Muscle of arm (tissue), 1 donor: ENCODE measurements at regions not wholly inside any gene's neighbourhood (a gene's known extent, or its start where the extent isn't known, plus 50 kb on each side); places are given as distances from the start of the nearest gene placed in this dataset.

Experiments used
- DNase-seq: peaks from one replicate; pipeline ENCODE4 v3.0.0-alpha.2; 2013

GRCh38 chr13:106681536-106681935 is 113.6 kb upstream of the ARGLU1 start:
- no peak for DNase-seq

GRCh38 chr13:106680796-106681472 is 113.0 kb upstream of the ARGLU1 start:
- DNase-seq = no peak

- no peak for DNase-seq
Measured at GRCh38 chr13:106678646-106679418, 110.9 kb upstream of the ARGLU1 start.

DNA sequence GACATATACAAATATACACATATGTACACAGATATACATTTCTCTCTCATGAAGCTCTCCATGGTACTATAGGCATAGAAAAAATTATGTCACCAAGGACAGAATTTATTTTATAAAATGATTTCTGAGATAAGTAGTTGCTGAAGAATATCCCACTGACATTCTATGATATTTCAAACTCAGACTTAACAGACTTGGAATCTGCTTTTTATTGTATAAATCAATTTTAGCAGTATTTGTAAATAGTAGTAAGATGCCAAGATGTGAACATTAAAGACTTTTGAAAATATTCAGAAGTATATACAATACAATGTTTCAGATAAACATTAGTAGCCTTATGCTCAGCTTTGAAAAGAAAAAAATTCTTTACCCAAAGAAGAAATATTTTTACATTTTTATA is 107.4 kb upstream of the ARGLU1 start:
- DNase-seq = no peak

DNA sequence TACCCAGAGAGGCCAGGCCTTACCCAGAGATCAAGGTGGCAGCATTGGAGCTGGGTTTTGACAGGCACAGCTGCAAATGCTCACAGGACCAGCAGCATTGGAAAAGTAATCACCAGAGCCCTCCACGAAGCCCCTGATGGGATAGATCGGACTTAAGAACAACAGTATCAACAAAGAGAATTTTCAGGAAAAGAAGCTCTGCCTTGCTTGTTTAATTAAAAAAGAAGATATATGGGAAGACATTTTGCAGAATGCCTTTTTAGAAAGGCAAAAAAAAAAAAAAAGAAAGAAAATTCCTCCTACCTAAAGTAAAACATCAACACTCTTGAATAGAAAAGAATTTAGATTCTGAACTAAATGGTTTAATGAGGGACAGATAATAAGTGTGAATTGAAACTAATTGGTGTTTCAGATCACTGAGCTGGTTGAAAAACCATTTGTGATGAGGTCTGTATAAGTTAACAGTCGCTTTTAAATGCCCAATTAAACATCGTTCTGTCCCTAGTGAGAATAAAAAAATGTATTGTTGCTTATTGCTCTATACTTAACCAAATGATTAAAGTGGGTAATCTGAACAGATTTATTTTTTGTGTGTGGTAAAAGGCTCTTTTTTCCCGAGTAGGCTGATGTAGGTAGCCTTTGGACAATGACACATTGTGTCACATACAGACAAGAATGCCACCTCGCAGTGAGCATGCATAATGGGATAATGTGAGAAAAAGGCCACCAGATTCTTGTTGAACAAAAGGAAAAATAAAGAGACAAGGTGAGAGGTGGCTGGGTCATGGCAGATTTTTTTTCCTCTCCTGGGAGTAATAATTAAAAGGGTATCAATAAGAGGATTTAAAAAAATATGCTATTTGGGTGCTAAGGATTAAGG is 93.0 kb upstream of the ARGLU1 start:
- DNase-seq = no peak

DNA sequence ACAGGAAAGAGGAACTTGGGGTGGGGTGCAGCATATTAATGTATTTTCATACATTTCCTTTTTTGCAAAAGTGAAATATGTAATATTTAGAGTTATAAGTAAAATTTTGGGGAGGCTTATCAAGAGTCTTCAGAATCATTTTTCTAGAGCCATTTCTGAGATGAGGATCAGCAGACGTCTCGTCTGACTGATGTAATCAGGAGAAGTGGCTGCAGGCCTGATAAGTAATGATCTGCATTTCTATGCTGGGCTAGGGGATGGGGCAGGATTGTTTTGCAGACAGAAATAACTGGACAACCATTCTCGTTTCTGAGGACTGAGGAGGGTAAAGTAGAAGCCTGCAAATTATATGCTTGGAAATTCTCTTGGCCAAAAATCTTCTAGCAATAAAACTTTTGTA is 89.2 kb upstream of the ARGLU1 start:
- no peak for DNase-seq

DNA sequence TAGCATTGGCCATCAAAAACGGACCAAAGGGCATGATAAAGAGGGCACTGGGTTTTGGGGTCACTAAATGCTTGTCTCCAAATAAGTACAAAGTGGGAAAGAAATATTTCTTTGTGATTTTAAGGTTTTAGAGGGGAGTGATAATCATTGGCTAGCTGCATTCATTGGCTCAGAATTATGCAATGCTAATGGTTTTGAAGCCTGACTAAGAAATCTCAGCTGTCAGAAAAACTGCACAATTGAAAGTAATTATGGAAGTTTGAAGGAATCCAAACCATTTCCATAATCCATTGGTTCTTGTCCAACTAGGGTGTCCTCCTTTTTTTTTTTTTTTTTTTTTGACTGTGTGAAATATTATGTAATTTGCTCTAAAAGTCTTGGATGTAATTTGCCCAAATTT is 88.2 kb upstream of the ARGLU1 start:
- no peak for DNase-seq

DNA sequence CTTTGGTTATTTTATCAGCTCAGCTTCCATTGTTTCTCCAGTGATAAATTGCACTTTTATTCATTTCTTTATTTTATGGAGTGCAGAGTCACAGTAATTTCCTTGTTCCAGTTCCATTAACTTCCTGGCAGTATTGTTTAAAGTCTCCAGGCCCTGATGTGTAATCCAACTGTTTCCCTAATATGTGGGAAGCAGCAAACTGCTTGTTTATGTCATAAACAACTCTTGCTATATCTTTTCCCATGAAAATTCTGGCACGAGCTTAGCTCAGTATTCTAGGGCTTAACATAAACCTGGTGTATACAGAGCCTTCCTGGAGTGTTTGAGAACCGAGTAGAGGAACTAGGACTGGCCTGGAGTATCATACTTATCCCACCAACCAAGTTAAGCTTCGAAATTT is 83.5 kb upstream of the ARGLU1 start:
- peak; percentile 21 for DNase-seq

DNA sequence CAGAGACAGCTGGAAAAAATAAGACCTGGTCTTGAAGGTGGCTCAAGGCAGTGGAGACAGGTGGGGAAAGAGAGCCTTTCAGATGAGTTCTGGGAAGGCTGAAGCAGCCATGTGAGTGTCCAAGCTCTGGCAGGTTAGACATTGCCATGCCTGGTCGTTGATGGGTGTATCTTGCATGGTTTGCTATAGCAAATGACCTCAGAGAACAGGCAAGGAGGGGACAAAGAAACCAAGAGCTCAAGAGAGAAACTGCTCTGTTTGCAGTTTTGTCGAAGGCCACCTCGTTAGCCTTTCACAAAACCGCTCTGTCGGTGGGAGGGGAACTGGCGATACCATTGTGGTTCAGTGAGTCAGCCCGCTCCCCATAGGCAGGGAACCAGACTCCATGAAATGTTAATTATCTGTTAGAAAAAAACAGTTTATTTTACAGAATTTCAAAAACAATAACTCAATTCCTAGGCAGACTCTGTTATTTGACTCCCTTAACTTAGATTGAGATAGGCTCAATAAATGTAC is 82.8 kb upstream of the ARGLU1 start:
- no peak for DNase-seq

GRCh38 chr13:106649495-106649894 is 81.6 kb upstream of the ARGLU1 start:
- no peak for DNase-seq

GRCh38 chr13:106640515-106640914 is 72.6 kb upstream of the ARGLU1 start:
- no peak for DNase-seq

DNA sequence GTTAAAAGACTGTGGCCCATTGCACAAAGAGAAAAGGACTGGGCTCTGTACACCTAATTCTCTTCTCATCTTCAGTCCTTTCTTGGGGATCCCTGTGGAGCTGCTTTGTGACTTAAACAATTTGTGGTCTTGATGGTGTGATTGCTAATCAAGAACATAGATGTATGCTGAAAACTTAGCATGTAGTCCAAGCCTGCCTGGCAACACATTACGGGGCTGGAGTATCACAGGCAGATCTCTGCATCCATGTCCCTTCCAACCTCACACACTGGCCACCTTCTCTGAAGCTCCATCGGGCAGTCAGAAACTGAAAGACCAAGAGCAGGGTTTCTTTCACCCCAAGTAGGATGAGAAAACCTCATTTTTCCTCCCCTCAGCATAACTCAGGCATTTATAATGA is 69.6 kb upstream of the ARGLU1 start:
- no peak for DNase-seq

- no peak for DNase-seq
Measured at GRCh38 chr13:106636492-106636891, 68.6 kb upstream of the ARGLU1 start.

DNA sequence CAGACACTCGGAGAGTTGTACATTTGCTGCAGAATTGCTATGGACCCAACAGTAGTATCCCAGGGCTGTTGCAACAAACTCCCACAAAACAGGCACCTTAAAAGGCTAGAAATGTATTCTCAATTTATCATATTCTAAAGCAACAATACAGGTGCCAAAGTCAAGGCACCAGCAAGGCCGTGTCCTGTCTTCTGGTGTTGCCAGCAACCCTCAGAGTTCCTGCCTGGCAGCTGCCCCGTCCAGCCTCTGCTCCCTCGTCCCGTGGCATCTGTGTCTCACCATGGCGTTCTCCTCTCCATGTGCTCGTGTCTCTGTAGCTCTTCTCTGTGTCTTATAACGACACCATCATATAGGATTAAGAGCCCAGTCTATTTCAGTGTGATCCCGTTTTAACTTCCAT is 67.7 kb upstream of the ARGLU1 start:
- DNase-seq = no peak

GRCh38 chr13:106633321-106633720 is 65.4 kb upstream of the ARGLU1 start:
- DNase-seq = no peak

- DNase-seq = no peak
Measured at GRCh38 chr13:106630650-106631049, 62.7 kb upstream of the ARGLU1 start.

GRCh38 chr13:106630162-106630561 is 62.2 kb upstream of the ARGLU1 start:
- DNase-seq = no peak

- no peak for DNase-seq
Measured at GRCh38 chr13:106628936-106629659, 61.2 kb upstream of the ARGLU1 start.

DNA sequence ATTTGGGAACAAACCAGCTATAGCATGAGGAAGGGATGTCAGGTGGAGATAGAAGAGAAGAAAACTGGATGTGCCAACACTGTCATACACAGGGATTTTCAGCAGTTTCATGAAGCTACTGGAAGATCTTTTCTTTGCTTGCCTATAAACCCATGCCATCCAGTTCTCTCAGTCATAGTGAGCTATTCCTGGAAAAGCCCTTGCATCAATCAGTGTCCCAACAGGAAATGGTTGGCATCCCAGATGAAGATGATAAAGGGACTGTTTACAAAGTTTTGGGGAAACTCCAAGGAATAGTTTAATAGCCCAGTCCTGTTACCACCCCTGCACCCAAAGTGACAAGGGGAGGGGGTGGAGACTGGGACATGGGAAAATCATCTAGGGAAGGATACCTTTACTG is 58.5 kb upstream of the ARGLU1 start:
- no peak for DNase-seq

DNA sequence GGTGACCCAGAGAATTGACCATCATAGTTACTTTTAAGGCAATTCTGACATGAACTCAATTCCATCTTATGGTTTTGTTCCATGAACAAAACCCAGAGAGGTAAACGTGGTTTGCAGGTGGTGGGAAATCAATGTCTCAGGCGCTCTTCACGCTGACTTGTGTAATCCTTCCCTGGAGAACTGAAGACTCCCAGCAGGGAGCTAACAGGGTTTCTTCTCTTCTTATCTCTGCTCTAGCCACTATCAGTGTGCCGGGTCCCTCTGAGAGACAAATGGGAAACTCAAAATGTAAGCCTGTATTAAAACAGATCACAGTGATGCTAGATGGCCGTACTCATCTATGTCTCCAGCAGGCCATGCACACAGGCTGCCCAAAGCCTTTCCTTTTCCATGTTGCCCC is 57.6 kb upstream of the ARGLU1 start:
- no peak for DNase-seq

GRCh38 chr13:106623799-106624460 is 56.0 kb upstream of the ARGLU1 start:
- no peak for DNase-seq
